ENCODE measurements at regions not wholly inside any gene's neighbourhood (a gene's known extent, or its start where the extent isn't known, plus 50 kb on each side); places are given as distances from the start of the nearest gene placed in this dataset.

- H3K36me3 ChIP-seq (ENCODE audit: low read depth) = no peaks in the 10 kb centered on the region
- no peaks in the 10 kb centered on the region for H3K9me3 ChIP-seq (ENCODE audit: low read depth)
- H3K27ac ChIP-seq = no peak overlapping the region
- no peak overlapping the region for H3K4me2 ChIP-seq (ENCODE audit: unreplicated experiment)
- no peaks in the 10 kb centered on the region for H3K27me3 ChIP-seq (replicated peaks; ENCODE audit: insufficient read depth)
- H3K4me3 ChIP-seq = no peak overlapping the region
- H3K79me2 ChIP-seq (ENCODE audit: insufficient read depth) = no peaks in the 10 kb centered on the region
- no peak overlapping the region for H2AFZ ChIP-seq
- DNase-seq = no peak
- no peaks in the 10 kb centered on the region for H3F3A ChIP-seq (ENCODE audit: insufficient read depth)
- TF ChIP-seq EZH2 (IDR thresholded peaks at IDR 0.05; ENCODE audit: insufficient read depth, poor library complexity, severe bottlenecking) (no peak), EZH2phosphoT487 (IDR thresholded peaks at IDR 0.05; ENCODE audit: insufficient read depth, low read depth) (no peak)
- 27 to 44% methylated on average over 3 of the region's 3 CpGs for WGBS, 2 experiments (ENCODE audit: low coverage in 1 of 2, low lambda C conversion rate in 2 of 2, missing lambda C conversion rate in 2 of 2)
- in situ Hi-C loops (cut with MboI) = no loop called here
- no peaks in the 10 kb centered on the region for H3K4me1 ChIP-seq (ENCODE audit: insufficient read depth)
- no peaks in the 10 kb centered on the region for H4K20me1 ChIP-seq (ENCODE audit: insufficient read depth)
- no peaks in the 10 kb centered on the region for H3K9me2 ChIP-seq (ENCODE audit: insufficient read depth)
- no peak overlapping the region for H3K9ac ChIP-seq
These were observed 82.0 kb upstream of the KLHL13 start for GRCh38 chrX:118198577-118198976.

GRCh38 chrX:118199997-118200396 is 83.4 kb upstream of the KLHL13 start:
- in situ Hi-C loops (cut with MboI) = no loop called here
- TF ChIP-seq EZH2phosphoT487 (IDR thresholded peaks at IDR 0.05; ENCODE audit: insufficient read depth, low read depth) (no peak), EZH2 (IDR thresholded peaks at IDR 0.05; ENCODE audit: insufficient read depth, poor library complexity, severe bottlenecking) (no peak)
- H3K4me1 ChIP-seq (ENCODE audit: insufficient read depth) = no peaks in the 10 kb centered on the region
- no peaks in the 10 kb centered on the region for H3K79me2 ChIP-seq (ENCODE audit: insufficient read depth)
- H3K9me2 ChIP-seq (ENCODE audit: insufficient read depth) = no peaks in the 10 kb centered on the region
- no peak for DNase-seq
- H3F3A ChIP-seq (ENCODE audit: insufficient read depth) = no peaks in the 10 kb centered on the region
- H2AFZ ChIP-seq = no peak overlapping the region
- H3K27ac ChIP-seq = no peak overlapping the region
- no peaks in the 10 kb centered on the region for H3K9me3 ChIP-seq (ENCODE audit: low read depth)
- H3K4me2 ChIP-seq (ENCODE audit: unreplicated experiment) = no peak overlapping the region
- H3K9ac ChIP-seq = no peak overlapping the region
- no peaks in the 10 kb centered on the region for H3K27me3 ChIP-seq (replicated peaks; ENCODE audit: insufficient read depth)
- no peaks in the 10 kb centered on the region for H3K36me3 ChIP-seq (ENCODE audit: low read depth)
- WGBS, 2 experiments (ENCODE audit: low coverage in 1 of 2, low lambda C conversion rate in 2 of 2, missing lambda C conversion rate in 2 of 2) = 41 to 68% methylated on average over 4 of the region's 4 CpGs
- no peaks in the 10 kb centered on the region for H4K20me1 ChIP-seq (ENCODE audit: insufficient read depth)
- no peak overlapping the region for H3K4me3 ChIP-seq

- Histone ChIP-seq H3K4me3 (no peak overlapping the region), H3K27ac (no peak overlapping the region), H3K9me3 (ENCODE audit: low read depth) (no peaks in the 10 kb centered on the region), H3K27me3 (replicated peaks; ENCODE audit: insufficient read depth) (no peaks in the 10 kb centered on the region), H3K9ac (no peak overlapping the region), H3K4me1 (ENCODE audit: insufficient read depth) (no peaks in the 10 kb centered on the region), H3F3A (ENCODE audit: insufficient read depth) (no peaks in the 10 kb centered on the region), H3K36me3 (ENCODE audit: low read depth) (no peaks in the 10 kb centered on the region), H2AFZ (no peak overlapping the region), H4K20me1 (ENCODE audit: insufficient read depth) (no peaks in the 10 kb centered on the region), H3K79me2 (ENCODE audit: insufficient read depth) (no peaks in the 10 kb centered on the region), H3K9me2 (ENCODE audit: insufficient read depth) (no peaks in the 10 kb centered on the region), H3K4me2 (ENCODE audit: unreplicated experiment) (no peak overlapping the region)
- WGBS, 2 experiments (ENCODE audit: low coverage in 1 of 2, low lambda C conversion rate in 2 of 2, missing lambda C conversion rate in 2 of 2) = 31 to 36% methylated on average over 7 to 8 of the region's 8 CpGs
- in situ Hi-C loops (cut with MboI) = no loop called here
- DNase-seq = no peak
- TF ChIP-seq EZH2 (IDR thresholded peaks at IDR 0.05; ENCODE audit: insufficient read depth, poor library complexity, severe bottlenecking) (no peak), EZH2phosphoT487 (IDR thresholded peaks at IDR 0.05; ENCODE audit: insufficient read depth, low read depth) (no peak)
These were observed 89.1 kb upstream of the KLHL13 start for GRCh38 chrX:118205421-118206395.

- Histone ChIP-seq H3F3A (ENCODE audit: insufficient read depth) (no peaks in the 10 kb centered on the region), H3K36me3 (ENCODE audit: low read depth) (no peaks in the 10 kb centered on the region), H3K27ac (no peak overlapping the region), H3K9ac (no peak overlapping the region), H3K27me3 (replicated peaks; ENCODE audit: insufficient read depth) (no peaks in the 10 kb centered on the region), H4K20me1 (ENCODE audit: insufficient read depth) (no peaks in the 10 kb centered on the region), H3K4me1 (ENCODE audit: insufficient read depth) (no peaks in the 10 kb centered on the region), H2AFZ (no peak overlapping the region), H3K79me2 (ENCODE audit: insufficient read depth) (no peaks in the 10 kb centered on the region), H3K9me3 (ENCODE audit: low read depth) (no peaks in the 10 kb centered on the region), H3K9me2 (ENCODE audit: insufficient read depth) (no peaks in the 10 kb centered on the region), H3K4me3 (no peak overlapping the region), H3K4me2 (ENCODE audit: unreplicated experiment) (no peak overlapping the region)
- TF ChIP-seq EZH2 (IDR thresholded peaks at IDR 0.05; ENCODE audit: insufficient read depth, poor library complexity, severe bottlenecking) = no peak
- TF ChIP-seq EZH2phosphoT487 (IDR thresholded peaks at IDR 0.05; ENCODE audit: insufficient read depth, low read depth) = no peak
- DNase-seq = no peak
- 33 to 40% methylated on average over 3 of the region's 3 CpGs for WGBS, 2 experiments (ENCODE audit: low coverage in 1 of 2, low lambda C conversion rate in 2 of 2, missing lambda C conversion rate in 2 of 2)
- in situ Hi-C loops (cut with MboI) = no loop called here
These were observed 91.3 kb upstream of the KLHL13 start for GRCh38 chrX:118207831-118208453.

All from GM23248 (cell line).